Stimulated activated CD8-positive, alpha-beta memory T cell treated with anti-CD3 and anti-CD28 coated beads, Interleukin-2, amount 100 ng/mL, for 48 hours (primary cell): ENCODE measurements at regions not wholly inside any gene's neighbourhood (a gene's known extent, or its start where the extent isn't known, plus 50 kb on each side); places are given as distances from the start of the nearest gene placed in this dataset.

Experiments used
- DNase-seq, 2 donors: peaks; one replicate each; pipeline ENCODE4 v3.0.0-alpha.2; 2020; ENCODE audit warnings: low read depth in 2 of 2

DNA sequence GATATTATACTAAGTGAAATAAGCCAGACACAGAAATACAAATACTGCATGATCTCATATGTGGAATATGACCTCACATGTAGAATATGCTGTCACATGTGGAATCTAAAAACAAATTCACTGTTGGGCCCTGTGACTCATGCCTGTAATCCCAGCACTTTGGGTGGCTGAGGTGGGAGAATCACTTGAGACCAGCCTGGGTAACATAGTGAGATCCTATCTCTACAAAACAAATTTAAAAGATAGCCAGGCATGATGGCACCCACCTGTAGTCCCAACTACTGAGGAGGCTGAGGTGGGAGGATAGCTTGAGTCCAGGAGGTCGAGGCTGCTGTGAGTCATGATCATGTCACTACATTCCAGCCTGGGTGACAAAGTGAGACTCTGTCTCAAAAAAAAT is 160.3 kb downstream of the PTEN start:
- no peak for DNase-seq

DNA sequence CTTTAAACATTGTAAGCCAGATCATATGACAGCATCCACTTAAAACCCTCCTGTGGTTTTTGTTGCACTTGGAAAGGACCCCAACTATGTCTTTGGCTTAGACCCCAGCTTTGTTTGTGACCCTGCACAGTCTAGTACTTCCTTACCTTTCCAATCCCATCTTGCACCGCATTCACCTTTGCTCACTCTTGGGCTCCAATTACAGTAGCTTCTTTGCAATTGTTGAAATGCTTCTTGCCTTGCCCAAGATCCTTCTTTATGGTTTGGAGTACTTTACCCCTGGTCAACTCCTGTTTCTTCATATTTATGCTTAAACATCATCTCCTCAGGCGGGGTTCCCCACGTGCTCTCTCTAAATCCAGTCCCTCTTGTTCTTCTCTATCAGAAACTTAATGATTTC is 162.6 kb downstream of the PTEN start:
- no peak for DNase-seq

DNA sequence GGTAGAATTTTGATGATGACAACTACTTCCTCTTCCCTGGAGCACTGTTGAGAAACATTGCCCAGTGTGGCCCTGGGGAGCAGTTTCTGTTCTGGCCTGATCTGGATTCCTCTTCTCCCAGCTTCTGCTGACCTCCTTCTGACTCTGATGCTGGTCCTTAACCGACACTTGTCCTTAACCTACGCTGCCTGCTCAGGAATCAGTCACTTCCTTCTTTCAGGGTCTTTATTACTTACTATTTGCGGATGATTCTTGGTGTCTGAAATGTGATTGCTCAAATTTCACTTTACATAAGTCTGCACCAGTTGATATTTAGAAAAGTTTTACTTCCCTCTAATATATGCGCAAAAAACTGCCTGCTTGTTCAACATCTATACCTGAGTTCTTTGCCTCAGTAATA is 164.1 kb downstream of the PTEN start:
- no peak for DNase-seq

DNA sequence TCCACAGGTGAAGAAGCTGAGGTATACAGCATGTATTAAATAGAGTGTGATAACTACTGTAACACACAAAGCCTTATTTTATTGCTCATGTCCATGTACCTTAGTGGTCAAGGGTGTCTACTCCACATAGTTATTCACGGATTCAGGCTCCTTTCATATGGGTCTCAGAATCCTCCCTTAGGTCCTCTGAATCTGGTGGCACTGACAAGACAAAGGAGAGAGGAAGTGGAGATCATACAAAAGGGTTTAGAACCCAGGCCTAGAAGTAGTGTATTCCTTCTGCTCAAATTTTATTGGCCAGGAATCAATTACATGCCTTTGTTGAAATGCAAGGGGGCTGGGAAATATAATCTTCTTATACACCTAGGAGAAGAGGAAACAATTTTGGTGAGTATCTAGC is 164.6 kb downstream of the PTEN start:
- no peak for DNase-seq

DNA sequence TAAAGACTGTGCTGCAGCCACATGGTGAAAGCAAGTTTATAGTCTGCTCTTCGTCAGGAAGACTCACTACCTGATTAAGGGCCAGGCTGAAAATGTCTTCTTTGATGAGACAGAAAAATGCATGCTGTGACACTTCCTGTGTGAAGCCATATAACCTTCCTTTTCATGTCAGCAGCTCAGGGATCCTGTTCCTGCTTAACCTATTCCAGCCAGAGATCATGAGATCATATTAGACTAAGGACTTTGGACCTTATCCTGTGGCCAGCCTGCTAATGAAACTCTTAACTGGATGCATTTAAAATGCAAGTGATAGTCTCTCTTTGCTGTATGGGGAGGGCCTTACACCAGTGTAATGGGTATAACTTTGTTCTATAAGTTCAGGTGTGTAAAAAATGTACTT is 165.2 kb downstream of the PTEN start:
- no peak for DNase-seq

DNA sequence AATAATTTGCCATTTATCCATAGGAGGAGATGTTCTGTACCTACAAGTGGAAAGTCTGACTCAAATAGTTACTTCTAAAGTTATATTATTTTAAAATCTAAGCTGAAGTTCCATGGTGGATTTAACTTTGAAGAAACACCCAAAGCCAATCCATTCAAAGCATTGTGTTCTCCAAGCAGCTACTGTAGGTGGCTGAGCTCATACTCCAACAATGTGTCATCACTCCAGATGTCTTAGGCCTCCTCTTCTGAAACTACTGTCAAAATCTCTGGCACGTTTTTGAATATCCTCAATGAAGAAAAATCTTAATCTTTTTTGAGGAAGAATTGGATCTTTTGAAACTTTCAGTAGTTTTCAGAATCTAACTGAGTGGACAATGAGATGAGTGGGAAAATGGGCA is 169.1 kb downstream of the PTEN start:
- DNase-seq, result no peak

DNA sequence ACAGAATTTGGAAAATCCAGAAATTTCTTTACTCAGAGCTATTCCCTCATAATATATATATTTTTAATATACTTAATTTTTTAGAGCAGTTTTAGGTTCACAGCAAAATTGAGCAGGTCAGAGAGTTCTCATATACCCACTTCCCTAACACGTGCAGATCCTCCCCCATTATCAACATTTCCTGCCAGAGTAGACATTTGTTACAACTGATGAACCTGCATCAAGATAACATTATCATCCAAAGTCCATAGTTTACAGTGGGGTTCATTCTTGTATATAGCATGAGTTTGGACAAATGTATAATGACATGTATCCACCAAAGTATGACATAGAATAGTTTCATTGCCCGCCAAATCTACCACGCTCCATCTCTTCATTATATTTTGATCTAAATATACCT is 170.0 kb downstream of the PTEN start:
- DNase-seq, result no peak

DNA sequence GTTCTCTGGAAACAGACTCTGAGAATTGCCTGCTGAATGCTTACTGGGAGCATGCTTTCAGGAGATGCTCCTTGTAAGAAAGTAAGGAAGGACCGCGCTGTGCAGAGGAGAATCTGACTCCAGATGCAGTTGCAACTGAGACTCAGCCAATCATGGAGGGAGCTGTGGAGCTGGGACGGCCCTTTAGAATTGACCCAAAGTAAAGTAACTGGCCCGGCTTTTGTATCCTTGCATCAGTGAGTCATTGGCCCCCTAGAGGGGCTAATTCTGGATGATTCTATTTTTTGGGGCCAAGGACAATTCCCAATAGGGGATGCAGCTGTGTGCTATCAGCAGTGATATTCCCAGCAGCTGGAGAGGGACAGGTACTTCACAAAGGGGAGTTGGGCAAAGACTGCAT is 170.4 kb downstream of the PTEN start:
- DNase-seq, result no peak

DNA sequence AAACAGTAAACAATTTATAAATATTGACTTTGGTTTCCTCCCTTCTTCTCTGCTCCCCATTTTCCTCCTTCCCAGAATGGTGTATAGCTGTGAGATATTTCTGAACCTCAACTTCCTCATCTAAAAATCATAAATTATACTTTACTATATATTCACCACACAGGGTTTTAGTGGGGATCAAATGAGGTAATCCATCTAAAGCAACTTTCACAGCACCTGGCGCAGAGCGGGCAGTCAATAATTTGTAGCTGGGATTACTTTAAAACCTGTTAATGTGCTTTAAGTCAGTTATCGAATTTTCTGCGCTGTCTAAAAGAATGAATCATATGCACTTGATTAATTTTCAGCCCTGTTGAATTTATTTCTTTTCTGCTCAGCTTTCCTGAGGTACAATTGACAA is 172.7 kb downstream of the PTEN start:
- DNase-seq, result no peak

DNA sequence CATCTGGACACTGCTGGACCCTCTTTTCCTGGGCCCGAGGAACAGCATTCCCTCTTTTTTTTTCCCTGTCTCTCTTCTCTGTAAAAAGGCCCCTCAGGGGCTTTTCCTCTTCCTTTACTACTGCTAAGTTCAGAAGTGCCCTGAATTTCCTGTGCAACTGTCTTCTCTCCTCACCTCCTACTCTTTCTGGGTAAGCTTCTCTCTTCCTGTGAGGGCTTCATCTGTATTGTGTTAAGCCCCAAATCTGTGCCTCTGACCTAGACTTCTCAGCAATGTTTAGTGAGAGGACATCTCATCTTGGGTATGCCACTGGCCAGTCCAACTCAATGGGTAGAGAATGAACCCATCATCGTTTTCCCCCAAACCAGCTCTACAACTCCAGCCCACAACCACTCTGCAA is 174.2 kb downstream of the PTEN start:
- DNase-seq, result no peak

DNA sequence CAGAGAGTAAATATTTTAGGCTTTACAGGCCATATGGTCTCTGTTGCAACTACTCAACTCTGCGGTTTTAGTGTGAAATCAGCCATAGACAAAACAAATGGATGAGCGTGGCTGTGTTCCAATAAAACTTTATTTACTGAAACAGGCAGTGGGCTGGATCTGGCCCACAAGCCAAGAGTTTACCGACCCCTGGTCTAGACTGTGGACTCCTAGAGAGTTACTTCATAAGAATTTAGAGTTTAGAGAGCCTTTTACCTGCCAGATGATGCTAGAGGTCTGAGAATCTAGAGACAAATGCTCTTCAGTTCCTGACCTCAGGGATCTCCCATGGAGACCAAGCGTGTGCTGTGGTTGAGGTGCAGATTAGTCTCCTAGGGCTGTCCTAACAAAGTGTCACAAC is 174.8 kb downstream of the PTEN start:
- no peak for DNase-seq

DNA sequence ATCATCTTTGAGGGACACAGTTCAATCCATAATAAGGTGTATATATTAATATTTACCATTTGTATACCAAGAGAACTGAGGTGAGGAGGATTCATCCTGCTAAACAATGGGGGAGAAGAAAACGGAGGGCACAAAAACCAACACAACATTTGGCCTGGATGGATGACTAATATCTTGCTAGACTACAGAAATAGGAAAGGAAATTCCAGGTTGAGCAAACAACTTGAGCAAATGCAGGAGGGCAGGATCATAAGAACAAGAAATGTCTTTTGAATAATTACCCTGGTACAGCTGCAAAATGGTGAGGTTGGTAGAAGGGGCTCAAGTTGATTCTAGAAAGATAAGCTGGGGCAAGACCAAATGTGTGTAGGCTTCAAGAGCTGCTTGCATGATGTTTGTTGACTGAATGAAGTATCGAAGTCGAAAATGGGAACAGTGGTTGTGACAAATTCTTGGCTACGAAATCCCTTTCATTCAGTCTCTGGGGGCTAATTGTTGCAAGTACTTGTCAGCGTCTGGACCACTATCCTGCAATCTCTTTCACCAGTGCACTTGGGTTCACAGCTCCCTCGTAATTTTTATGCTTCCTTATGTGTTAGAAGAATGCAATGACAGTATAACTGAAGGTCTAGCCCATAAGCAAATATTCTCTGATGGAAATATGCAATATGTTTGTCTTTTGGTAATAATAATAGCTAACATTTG is 176.2 kb downstream of the PTEN start:
- no peak for DNase-seq

DNA sequence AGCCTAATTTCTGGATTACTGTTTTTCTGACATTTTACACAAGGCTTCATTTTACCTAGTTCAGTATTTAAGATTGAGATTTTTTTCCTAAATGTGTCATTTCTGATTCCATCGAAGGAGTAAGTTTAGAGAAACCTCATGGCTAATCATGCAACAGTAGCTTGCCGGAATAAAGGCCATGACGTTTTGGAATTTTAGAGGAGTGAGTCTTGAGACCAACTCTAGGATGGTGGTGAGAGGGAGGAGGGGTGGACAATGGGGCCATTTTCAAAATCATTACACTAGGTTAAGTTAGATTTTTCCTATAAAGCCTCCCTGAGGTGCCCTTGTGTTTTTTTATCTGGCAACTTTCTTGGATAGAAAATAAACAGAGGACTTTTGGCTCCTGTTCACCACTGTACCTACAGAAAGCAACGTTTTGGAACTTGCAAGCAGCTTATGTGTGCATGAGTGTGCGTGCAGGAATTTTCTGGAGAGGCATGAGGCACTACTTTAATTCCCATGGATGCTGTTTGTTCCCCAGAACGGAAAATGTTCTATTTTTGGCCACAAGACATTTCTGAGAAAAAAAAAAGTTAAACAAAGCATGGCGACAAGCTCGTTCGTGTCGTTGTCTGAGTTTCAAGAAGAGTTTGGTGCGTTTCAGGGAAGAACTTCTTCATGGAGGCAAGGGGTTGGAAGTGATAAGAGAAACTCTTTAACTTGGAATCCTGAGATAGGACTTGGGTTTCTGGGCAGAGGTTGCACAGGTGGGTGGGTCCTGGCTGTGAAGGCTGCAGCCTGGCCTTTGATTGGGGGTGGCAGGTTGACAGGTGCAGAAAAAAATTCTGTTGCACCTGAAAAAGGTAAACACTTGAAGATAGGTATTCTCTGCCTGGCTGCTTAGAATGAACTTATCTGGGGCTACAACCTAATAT is 178.1 kb downstream of the PTEN start:
- DNase-seq, result no peak

DNA sequence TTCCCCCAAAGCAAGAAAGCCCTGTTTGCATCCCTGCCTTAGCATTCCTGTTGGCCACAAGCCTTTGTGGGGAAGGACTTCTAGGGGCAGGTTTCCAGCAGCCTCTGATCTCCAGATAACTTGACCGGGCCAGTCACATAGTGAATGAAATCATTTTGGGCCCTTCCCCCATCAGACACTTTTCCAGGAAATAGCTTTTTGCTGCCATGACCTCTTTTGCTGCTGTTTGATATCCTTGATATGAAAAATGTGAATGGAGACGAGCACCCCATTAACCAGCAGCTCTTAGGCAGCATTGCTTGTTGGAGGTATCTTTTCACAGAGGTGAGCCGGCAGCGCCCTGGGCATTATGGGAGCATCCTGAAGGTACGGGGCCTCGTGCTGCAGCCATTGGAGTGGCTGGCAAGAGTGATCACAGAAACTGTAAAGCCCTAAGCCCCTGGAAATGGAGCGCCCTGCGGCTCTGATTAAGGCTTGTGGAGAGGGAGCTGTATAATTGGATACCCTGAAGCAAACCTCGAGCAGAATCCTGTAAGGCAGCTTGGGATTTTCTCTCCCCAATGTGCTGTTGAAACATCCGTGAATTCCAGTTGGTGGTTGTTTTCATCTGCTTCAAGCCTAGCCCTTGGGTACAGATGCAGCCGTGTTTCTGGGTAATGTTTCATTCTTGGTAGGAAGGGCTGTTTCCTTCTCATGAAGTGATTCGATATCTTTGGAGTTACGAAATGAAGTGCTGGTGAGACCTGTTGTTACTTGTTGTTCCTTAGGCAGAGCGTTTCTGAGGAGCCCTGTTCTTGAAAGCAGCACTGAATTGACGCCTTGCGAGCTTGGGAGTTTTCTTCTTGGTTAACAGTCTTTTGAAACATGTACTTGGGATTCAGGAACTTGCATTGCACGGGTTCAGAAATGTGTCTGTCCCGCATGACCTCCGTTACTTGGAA is 179.0 kb downstream of the PTEN start:
- no peak for DNase-seq

DNA sequence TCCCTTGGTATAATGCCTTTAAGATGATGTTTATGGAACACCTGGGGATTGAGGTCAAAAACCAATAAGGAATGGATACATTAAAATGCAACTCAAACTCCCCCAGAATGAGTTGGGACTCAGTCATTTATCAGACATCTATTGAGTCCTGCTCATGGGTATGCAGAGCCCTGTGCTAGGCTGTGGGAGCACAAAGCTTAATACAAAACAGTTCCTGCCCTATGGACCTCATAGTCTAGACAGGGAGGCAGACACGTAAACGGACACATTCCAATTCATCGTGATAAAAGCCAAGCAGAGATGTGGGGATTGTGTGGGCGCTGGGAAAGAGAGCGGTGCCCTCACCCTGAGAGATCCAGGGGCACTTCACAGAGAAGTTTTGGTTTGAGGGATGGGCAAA is 181.7 kb downstream of the PTEN start:
- no peak for DNase-seq

DNA sequence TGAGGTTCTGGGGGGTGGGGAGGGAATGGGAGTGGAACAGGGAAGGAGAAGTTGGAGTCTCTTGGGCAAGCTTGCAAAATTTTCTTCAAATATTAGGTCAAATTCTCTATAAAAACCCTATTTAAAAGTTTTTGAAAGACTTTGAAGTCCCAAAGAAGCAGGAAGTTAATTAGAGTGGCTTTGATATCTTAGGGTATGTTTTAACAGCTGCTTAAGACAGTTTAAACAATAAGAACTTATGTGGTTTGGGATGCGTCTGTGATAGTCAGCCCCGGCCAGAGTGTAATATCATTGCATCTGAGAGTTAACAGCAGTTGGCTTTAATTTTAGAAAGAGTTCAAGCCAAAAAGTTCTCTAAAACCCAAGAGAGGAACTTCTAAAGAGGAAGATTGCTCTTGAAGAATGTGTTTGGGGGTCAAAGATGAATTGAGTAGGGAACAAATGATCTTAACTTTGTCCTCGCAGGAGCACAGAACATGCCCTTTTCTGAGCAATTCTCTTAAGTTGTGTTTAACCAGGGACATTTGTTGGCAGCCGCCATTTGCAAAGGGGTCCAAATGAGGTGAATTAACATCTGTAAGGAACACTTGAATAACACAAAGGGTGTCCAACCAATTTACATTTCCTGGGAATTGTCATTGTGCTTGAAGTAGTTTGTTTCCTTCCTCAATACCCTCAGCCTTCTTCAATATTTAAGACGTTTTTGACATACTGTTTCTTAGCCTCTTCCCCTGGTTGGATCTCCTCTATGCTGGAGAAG is 182.4 kb downstream of the PTEN start:
- no peak for DNase-seq

DNA sequence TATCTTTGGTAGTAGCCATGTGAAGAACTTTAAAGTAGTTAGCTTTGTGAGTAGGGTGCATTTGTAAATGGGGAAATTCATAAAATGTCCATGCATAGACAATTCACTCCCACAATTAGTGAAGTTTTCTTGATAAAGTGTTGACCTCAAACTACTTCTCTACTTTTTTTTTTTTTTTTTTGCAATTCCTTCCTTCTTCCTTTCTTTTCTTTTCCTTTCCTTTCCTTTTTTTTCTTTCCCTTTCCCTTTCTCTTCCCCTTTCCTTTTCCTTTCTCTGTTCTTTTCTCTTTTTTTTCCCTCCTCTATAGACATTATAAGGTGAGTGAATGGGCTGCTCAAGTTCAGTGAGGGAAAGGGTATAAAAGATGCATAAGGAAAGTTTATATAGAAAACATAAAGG is 184.2 kb downstream of the PTEN start:
- no peak for DNase-seq

DNA sequence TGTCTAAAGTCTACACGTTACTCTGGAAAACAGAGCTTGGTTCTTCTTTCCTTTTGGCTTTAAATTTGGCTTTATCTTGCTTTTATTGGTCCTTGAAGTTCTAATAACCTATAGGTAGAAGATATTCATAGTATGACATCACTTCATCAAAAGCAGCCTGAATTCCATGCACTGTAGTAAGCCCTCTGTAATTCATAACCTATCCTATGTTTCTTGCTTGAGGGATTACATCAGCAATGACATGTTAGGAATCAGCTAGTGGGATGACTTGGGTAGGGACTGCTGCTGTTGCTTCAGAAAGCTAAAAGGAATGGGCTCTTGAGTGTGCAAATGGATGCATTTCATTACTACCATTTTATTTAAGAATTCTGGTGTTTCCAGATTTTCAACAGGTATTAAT is 184.9 kb downstream of the PTEN start:
- DNase-seq, result no peak

DNA sequence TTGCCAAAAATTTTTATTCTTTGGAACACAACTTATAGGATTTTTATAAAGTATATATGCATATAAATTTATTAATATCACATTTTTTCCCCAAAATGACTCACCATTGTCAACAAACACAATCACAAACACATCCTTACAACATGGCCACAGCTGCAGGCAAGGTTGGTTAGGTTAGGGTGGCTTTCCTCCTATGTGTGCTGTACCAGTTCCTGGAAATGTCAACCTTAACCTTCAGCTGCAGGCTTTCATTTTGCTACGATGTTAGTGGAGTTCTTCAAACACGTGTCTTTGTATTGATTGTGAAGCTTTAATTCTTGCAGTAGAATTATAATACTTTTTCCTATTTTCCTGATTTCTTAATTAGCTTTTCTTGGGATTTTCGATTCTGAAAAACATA is 185.8 kb downstream of the PTEN start:
- DNase-seq, result no peak

DNA sequence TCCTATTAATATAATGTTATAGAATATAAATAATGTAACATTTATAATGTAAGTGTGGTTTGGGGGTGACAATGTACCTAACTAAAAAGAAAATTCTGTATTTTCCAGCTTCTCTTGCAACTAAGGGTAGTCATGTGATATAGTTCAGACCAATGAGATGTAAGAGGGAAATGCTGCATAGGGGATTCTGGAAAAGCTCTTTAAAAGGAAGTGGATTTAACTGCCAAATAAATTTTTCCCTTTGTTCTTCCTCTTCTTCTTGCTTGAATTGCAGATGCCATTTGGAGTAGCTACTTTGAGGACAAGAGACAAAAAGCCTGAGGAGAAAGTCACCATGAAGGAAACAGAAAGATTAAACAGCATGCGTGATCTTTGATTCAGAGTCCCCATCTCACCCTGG is 194.3 kb downstream of the PTEN start:
- DNase-seq, result no peak

DNA sequence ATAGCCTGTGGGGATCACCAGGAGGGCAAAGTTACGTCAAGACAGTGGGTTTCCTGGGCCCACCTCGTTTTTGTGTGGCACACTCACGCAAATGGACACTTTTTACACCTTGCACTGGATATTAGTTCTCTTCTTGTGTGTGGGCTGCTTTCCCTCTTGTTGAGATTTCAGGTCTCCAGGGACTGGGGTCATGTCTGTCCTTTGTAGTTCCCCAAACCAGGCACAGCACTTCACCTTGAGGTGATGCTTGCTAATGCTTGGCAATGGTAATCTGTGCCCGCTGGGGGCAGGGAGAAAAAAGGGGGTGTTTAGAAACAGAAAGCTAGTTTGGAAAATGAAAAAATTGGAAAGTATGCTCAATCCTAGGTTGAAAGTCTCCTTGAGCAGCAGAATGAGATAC is 195.3 kb downstream of the PTEN start:
- DNase-seq, result no peak

DNA sequence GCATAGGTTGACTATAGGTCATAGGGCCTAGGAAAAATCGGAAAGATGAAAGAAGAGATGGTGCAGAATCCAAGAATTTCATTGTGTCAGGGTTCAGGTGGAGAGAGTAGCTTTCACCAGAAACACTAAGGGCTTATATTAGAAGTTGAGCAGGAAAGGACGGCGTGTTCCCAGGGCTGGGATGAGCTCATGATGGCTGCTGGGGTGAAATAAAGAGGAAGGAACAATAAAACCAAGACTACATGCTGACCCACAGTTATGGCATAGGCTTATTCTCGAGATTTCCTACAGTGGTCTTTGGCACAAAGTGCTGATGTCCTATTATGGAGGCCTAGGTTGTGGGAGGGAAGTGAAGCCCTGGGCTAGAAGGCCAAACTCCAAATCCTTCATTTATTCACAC is 195.8 kb downstream of the PTEN start:
- no peak for DNase-seq
